HepG2 (cell line): ENCODE measurements at regions not wholly inside any gene's neighbourhood (a gene's known extent, or its start where the extent isn't known, plus 50 kb on each side); places are given as distances from the start of the nearest gene placed in this dataset.
A peak's percentile ranks its signal among the peaks of the same experiment; 100 is the strongest.

Experiments
- ATAC-seq: fragments of 200-7000 bp; cut with Tn5 transposase; 3 replicates; pipeline ENCODE4 v1.9.1; 2020; ENCODE audit warnings: mild to moderate bottlenecking, moderate library complexity
- BruUV-seq: library from RNA; stranded (reverse); fragments of 400-500 nt; replicated peaks from 2 replicates; lab custom pipeline; 2021; lab: Mats Ljungman, UMichigan
- CTCF ChIA-PET: fragments of 300-600 bp; formaldehyde crosslinking; extraction: SDS; loops from one replicate; lab custom pipeline; 2021; ENCODE audit warnings: low total read pairs, inconsistent platforms, low intra/inter-chr PET ratio; lab: Yijun Ruan, JAX
- POLR2A ChIA-PET: fragments of 350-600 bp; sonication (Branson Sonifier 250); formaldehyde crosslinking; loops from one replicate; lab custom pipeline; 2020; ENCODE audit warnings: antibody characterized with exemption, inconsistent platforms; lab: Yijun Ruan, JAX
- DNase-seq: peaks from one replicate; pipeline ENCODE4 v3.0.0-alpha.2; 2015; ENCODE audit warnings: low spot score
- FAIRE-seq: peaks from 3 replicates; lab custom pipeline; 2011; peaks lifted over from hg19 to GRCh38; lab: Jason Lieb, UNC
- H2AFZ ChIP-seq: one replicate; pipeline ENCODE4 v1.6.1; 2011; ENCODE audit warnings: low read length, inconsistent platforms
- H3K27ac ChIP-seq: fragments of 300-600 bp; 3 replicates; pipeline ENCODE4 v1.8.0; 2011; ENCODE audit warnings: mixed run types, mild to moderate bottlenecking, mixed read lengths, low read length, inconsistent platforms; ENCODE audit not compliant: insufficient read depth; ENCODE audit errors: extremely low read length
- H3K27me3 ChIP-seq, 2 experiments: fragments of 200-600 bp in 1 of 2; 2 replicates in 1 of 2; 3 replicates in 1 of 2; pipeline versions ENCODE4 v1.6.0 to v1.8.0; 2011; ENCODE audit warnings: low read length in 2 of 2, mild to moderate bottlenecking in 2 of 2, moderate library complexity in 2 of 2, inconsistent platforms in 1 of 2; ENCODE audit not compliant: insufficient read depth in 2 of 2, control insufficient read depth in 1 of 2
- H3K36me3 ChIP-seq, 2 experiments: fragments of 200-600 bp in 1 of 2; replicated peaks in 1 of 2; 2 replicates in 1 of 2; 3 replicates in 1 of 2; pipeline versions ENCODE4 v1.5.1 to v1.8.0; 2011; ENCODE audit warnings: low read length in 2 of 2, inconsistent platforms in 1 of 2; ENCODE audit not compliant: insufficient read depth in 2 of 2, control insufficient read depth in 1 of 2
- H3K4me1 ChIP-seq: 2 replicates; pipeline ENCODE4 v1.5.1; 2012; ENCODE audit warnings: low read length, inconsistent platforms; ENCODE audit not compliant: insufficient read depth
- H3K4me2 ChIP-seq: 2 replicates; pipeline ENCODE4 v1.6.0; 2011; ENCODE audit warnings: low read depth, low read length, inconsistent platforms
- H3K4me3 ChIP-seq, 3 experiments: fragments of 200-600 bp in 1 of 3; sonication (generic), shearing (Covaris generic) in 1 of 3; replicated peaks in 1 of 3; 2 replicates each; pipeline ENCODE4 v1.5.1; 2011 to 2016; ENCODE audit warnings: low read length in 3 of 3, inconsistent platforms in 2 of 3, low read depth in 2 of 3, mild to moderate bottlenecking in 2 of 3, control low read depth in 1 of 3, mixed read lengths in 1 of 3; ENCODE audit not compliant: insufficient read depth in 1 of 3
- H3K79me2 ChIP-seq: one replicate; pipeline ENCODE4 v1.6.1; 2011; ENCODE audit warnings: low read length, inconsistent platforms; ENCODE audit not compliant: insufficient read depth
- H3K9ac ChIP-seq: 2 replicates; pipeline ENCODE4 v1.6.0; 2011; ENCODE audit warnings: mild to moderate bottlenecking, low read depth, low read length, inconsistent platforms; ENCODE audit not compliant: insufficient read depth
- H3K9me3 ChIP-seq: 2 replicates; pipeline ENCODE4 v1.5.1; 2012; ENCODE audit warnings: mild to moderate bottlenecking, low read length
- H4K20me1 ChIP-seq: 2 replicates; pipeline ENCODE4 v1.6.0; 2011; ENCODE audit warnings: inconsistent platforms, mild to moderate bottlenecking, low read length, moderate library complexity; ENCODE audit not compliant: insufficient read depth
- ARID2 ChIP-seq: sonication (generic); formaldehyde crosslinking; IDR thresholded peaks from 2 replicates; pipeline ENCODE4 v1.8.1; 2022; ENCODE audit warnings: mild to moderate bottlenecking, missing genetic modification reagents, borderline replicate concordance
- ASH2L ChIP-seq: fragments of 300-600, 200-600 bp; sonication (generic); IDR thresholded peaks from 2 replicates; pipeline ENCODE4 v1.7.0; 2017; ENCODE audit warnings: low read depth, mild to moderate bottlenecking, moderate library complexity, mixed read lengths, low read length; ENCODE audit not compliant: insufficient read length
- CTCF ChIP-seq: sonication (generic); formaldehyde crosslinking; IDR thresholded peaks from 2 replicates; pipeline ENCODE4 v1.5.0; 2020; ENCODE audit warnings: mild to moderate bottlenecking, missing genetic modification reagents, moderate library complexity
- NFE2 ChIP-seq: sonication (generic); formaldehyde crosslinking; IDR thresholded peaks from 2 replicates; pipeline ENCODE4 v1.4.0; 2020; ENCODE audit warnings: missing genetic modification reagents
- NFE2L2 ChIP-seq: fragments of 150-350 bp; IDR thresholded peaks from 2 replicates; pipeline ENCODE4 v1.6.1; 2014; ENCODE audit warnings: low read length
- SMC3 ChIP-seq: IDR thresholded peaks from 2 replicates; pipeline ENCODE4 v1.6.1; 2011; ENCODE audit warnings: low read length, improper control_type of control experiment
- STAG1 ChIP-seq: sonication (generic); formaldehyde crosslinking; IDR thresholded peaks from 2 replicates; pipeline ENCODE4 v1.4.0; 2020; ENCODE audit warnings: missing genetic modification reagents
- TARDBP ChIP-seq: sonication (generic); formaldehyde crosslinking; IDR thresholded peaks from 2 replicates; pipeline ENCODE4 v1.8.0; 2022; ENCODE audit warnings: mild to moderate bottlenecking, missing genetic modification reagents
- ZMAT3 ChIP-seq: sonication (generic); formaldehyde crosslinking; conservative IDR thresholded peaks from 2 replicates; pipeline ENCODE4 v1.7.0; 2021; ENCODE audit warnings: missing genetic modification reagents
- ZNF101 ChIP-seq: sonication (generic); formaldehyde crosslinking; IDR thresholded peaks from 2 replicates; pipeline ENCODE4 v1.4.0; 2020; ENCODE audit warnings: mild to moderate bottlenecking, low read depth, missing genetic modification reagents, borderline replicate concordance
- ZNF12 ChIP-seq: sonication (generic); formaldehyde crosslinking; IDR thresholded peaks from 2 replicates; pipeline ENCODE4 v1.5.0; 2020; ENCODE audit warnings: missing genetic modification reagents
- ZNF362 ChIP-seq: sonication (generic); formaldehyde crosslinking; IDR thresholded peaks from 2 replicates; pipeline ENCODE4 v1.4.0; 2020; ENCODE audit warnings: missing genetic modification reagents, mild to moderate bottlenecking, borderline replicate concordance
- WGBS: methylation state at CpG from one replicate; pipeline ENCODE4 v1.1.6; 2017; ENCODE audit warnings: low lambda C conversion rate; 5-methylcytosine and 5-hydroxymethylcytosine counted together
- in situ Hi-C: cut with HindIII; loops from 2 replicates; pipeline ENCODE4 v1.10.0; 2017; ENCODE audit warnings: low pct_unique_long_range_greater_than_20kb; ENCODE audit not compliant: extremely low pct_ligation_motif_present
- intact Hi-C: fragments of 100-400 bp; cut with micrococcal nuclease; formaldehyde crosslinking; loops from one replicate; pipeline ENCODE4 v1.10.0; 2022; ENCODE audit not compliant: unreplicated experiment

GRCh38 chr6:117818449-117818848, 88.6 kb upstream of the SLC35F1 start:
- no peaks in the 10 kb centered on the region for H3K9me3 ChIP-seq
- H3K4me1 ChIP-seq: no peaks in the 10 kb centered on the region
- H3K27me3 ChIP-seq: no peaks in the 10 kb centered on the region
- FAIRE-seq (no peak), ATAC-seq (no peak), DNase-seq (no peak)
- H4K20me1 ChIP-seq: no peaks in the 10 kb centered on the region
- H3K9ac ChIP-seq: no peak overlapping the region
- WGBS: 0% methylated on average over 1 of the region's 1 CpG
- ChIA-PET POLR2A (no interaction called here), CTCF (no interaction called here)
- H3K27ac ChIP-seq: no peak overlapping the region
- H3K4me3 ChIP-seq: no peak overlapping the region
- no peak overlapping the region for H3K4me2 ChIP-seq
- TF ChIP-seq ZNF12 (CRISPR knock-in tag): peak; percentile 93
- TF ChIP-seq ASH2L: no peak
- H2AFZ ChIP-seq: no peak overlapping the region
- no peaks in the 10 kb centered on the region for H3K36me3 ChIP-seq
- BruUV-seq: no TSS peak
- in situ Hi-C loops: no loop called here
- no peaks in the 10 kb centered on the region for H3K79me2 ChIP-seq
- intact Hi-C loops: no loop called here

GRCh38 chr6:117829594-117830319, 77.3 kb upstream of the SLC35F1 start:
- FAIRE-seq (no peak), DNase-seq (peak; percentile 44)
- Histone ChIP-seq H3K9me3 (no peaks in the 10 kb centered on the region), H2AFZ (no peak overlapping the region), H4K20me1 (no peaks in the 10 kb centered on the region), H3K27me3 (no peaks in the 10 kb centered on the region), H3K4me3 (no peak overlapping the region; a peak in 1 of 6 replicates), H3K27ac (no peak overlapping the region), H3K9ac (no peak overlapping the region)
- under 1% methylated on average over 8 of the region's 8 CpGs for WGBS
- intact Hi-C loops (loop anchor here (1.0 to 10.0 kb wide), 5 partner anchors 225 to 857 kb away; partner anchors contain the start of gene GOPC), in situ Hi-C loops (loop anchor here (5.0 to 25.0 kb wide), 2 partner anchors 477 to 758 kb away; no protein-coding TSS in a partner anchor)
- TF ChIP-seq ZNF362 (CRISPR knock-in tag) (peak; percentile 92), ARID2 (0 out of 2 replicates have a peak, but pooled peaks have one; percentile 27), STAG1 (CRISPR knock-in tag) (peak; percentile 73), CTCF (CRISPR knock-in tag) (peak; percentile 58), NFE2 (no peak), SMC3 (peak; percentile 70), ZMAT3 (no peak), TARDBP (CRISPR knock-in tag) (no peak), ZNF101 (no peak), NFE2L2 (peak; percentile 32; the same call in 1 of the 2 replicates)
- TF ChIP-seq, all 625 proteins: peak for 6
- Histone ChIP-seq H3K4me2 (peak overlapping the region; percentile 66), H3K4me1 (no peaks in the 10 kb centered on the region), H3K36me3 (no peaks in the 10 kb centered on the region), H3K79me2 (no peaks in the 10 kb centered on the region)
- no TSS peak for BruUV-seq
- peak; percentile 95 for ATAC-seq
- ChIA-PET CTCF (interaction anchor here (0.7 to 3.0 kb wide), 3 partner anchors 380 to 858 kb away, joined by 3 to 21 read pairs (median 4); no protein-coding TSS in a partner anchor), POLR2A (no interaction called here)
